ENCODE measurements at regions not wholly inside any gene's neighbourhood (a gene's known extent, or its start where the extent isn't known, plus 50 kb on each side); places are given as distances from the start of the nearest gene placed in this dataset.

DNA sequence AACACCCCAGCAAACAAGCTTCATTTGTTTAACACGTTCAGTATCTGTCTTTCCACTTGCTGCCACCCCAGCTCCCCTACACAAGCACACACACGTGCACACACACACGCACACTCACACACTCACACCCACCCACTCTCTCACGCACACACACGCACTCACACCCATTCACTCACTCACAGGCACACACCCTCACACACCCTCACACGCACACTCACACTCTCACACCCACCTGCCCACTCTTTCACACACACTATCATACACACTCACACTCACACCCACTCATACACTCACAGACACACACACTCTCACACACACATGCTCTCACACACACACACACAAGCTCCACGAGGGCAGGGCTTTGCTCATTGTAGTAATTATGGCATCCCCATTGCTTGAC is 378.8 kb upstream of the SULF2 start:
- H3K4me1 ChIP-seq (ENCODE audit: low read depth): no peaks in the 10 kb centered on the region
- H3K4me3 ChIP-seq: no peak overlapping the region
- H3K36me3 ChIP-seq (ENCODE audit: low read depth): no peaks in the 10 kb centered on the region
- intact Hi-C loops (cut with DNase I, micrococcal nuclease): no loop called here
- TF ChIP-seq, protein P1, sequence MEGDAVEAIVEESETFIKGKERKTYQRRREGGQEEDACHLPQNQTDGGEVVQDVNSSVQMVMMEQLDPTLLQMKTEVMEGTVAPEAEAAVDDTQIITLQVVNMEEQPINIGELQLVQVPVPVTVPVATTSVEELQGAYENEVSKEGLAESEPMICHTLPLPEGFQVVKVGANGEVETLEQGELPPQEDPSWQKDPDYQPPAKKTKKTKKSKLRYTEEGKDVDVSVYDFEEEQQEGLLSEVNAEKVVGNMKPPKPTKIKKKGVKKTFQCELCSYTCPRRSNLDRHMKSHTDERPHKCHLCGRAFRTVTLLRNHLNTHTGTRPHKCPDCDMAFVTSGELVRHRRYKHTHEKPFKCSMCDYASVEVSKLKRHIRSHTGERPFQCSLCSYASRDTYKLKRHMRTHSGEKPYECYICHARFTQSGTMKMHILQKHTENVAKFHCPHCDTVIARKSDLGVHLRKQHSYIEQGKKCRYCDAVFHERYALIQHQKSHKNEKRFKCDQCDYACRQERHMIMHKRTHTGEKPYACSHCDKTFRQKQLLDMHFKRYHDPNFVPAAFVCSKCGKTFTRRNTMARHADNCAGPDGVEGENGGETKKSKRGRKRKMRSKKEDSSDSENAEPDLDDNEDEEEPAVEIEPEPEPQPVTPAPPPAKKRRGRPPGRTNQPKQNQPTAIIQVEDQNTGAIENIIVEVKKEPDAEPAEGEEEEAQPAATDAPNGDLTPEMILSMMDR (IDR thresholded peaks at IDR 0.05): no peak
- no peaks in the 10 kb centered on the region for H3K9me3 ChIP-seq
- no peak for DNase-seq
- no peak for ATAC-seq

DNA sequence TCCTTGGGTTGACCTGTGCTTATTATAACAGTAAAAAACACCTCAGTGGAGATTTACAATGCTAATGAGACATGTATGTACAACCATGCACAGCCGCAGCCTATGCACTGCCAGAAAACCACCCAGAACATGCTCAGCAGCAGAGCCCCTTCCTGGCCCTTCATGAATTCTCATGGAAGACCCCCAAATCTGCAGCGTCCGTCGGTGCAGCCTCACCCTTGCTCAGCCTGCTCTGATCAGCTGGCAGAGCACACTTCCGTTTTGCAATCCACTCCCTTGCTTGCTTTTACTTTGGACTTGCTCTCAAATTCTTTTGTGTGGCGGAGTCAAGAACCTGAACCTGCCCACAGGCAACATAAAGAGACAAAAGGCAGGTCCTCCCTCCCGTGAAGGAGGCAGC is 378.2 kb upstream of the SULF2 start:
- DNase-seq: no peak
- TF ChIP-seq, protein P1 (IDR thresholded peaks at IDR 0.05): no peak
- H3K9me3 ChIP-seq: no peaks in the 10 kb centered on the region
- ATAC-seq: no peak
- intact Hi-C loops (cut with DNase I, micrococcal nuclease): no loop called here
- no peaks in the 10 kb centered on the region for H3K4me1 ChIP-seq (ENCODE audit: low read depth)
- H3K4me3 ChIP-seq: no peak overlapping the region
- H3K36me3 ChIP-seq (ENCODE audit: low read depth): no peaks in the 10 kb centered on the region

DNA sequence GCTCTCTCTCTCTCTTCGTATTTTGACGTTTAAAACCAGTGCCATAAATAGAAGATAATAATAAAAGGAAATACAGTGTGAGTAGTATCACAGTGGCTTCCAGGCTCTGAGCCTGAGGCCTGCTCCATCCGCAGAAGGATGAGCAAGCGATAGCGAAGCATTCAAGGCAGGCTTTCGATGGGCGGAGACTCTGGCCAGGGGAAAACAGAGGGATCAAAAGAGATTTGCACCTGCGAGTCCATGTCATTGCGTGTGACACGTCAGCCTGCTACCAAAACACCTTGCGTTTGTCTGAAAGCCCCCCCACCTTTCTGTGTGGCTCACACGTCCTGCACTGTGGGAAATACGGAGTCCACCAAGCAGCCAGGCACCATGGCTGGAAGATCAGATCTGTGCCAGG is 377.3 kb upstream of the SULF2 start:
- no peak overlapping the region for H3K4me3 ChIP-seq
- no peak for ATAC-seq
- DNase-seq: no peak
- intact Hi-C loops (cut with DNase I, micrococcal nuclease): no loop called here
- no peaks in the 10 kb centered on the region for H3K4me1 ChIP-seq (ENCODE audit: low read depth)
- TF ChIP-seq, protein P1 (IDR thresholded peaks at IDR 0.05): no peak
- H3K9me3 ChIP-seq: no peaks in the 10 kb centered on the region
- H3K36me3 ChIP-seq (ENCODE audit: low read depth): no peaks in the 10 kb centered on the region

DNA sequence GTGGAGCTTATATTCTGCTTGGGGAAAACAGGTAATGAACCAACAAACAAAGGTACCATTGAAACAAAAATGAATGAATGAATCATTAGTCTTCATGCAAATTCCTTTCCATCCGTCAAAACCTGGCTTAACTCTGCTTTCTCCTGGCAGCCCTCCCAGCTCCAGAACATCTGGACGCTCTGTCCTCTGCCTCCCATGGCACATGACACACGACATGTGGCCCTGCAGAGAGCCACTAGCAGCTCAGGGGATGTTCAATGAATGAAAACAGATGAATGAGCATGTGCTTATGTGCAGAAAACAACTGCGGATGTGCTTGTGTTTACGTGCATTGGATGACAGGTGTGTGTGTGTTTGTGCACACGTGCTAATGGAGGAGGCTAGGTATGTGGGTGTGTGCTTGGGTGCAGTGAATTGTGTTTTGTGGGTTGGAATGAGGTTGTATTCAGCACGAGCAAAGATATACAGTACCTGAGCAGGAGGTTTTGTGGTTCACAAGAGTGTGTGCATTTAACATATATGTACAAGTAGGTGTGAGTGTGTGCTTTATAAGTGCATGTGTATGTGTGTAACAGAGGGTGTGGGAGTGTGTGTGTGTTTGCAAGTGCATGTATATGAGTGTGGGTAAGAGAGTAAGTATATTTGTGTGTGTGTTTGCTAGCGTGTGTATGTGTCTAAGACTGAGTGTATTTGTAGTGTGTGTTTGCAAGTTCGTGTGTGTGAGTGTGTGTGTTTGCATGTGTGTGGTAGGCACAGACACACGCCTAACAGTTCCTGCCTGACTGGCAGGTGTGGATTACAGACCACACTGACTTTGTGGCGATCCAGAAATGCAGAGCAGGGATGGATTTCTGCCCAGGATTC is 374.1 kb upstream of the SULF2 start:
- no peak for ATAC-seq

DNA sequence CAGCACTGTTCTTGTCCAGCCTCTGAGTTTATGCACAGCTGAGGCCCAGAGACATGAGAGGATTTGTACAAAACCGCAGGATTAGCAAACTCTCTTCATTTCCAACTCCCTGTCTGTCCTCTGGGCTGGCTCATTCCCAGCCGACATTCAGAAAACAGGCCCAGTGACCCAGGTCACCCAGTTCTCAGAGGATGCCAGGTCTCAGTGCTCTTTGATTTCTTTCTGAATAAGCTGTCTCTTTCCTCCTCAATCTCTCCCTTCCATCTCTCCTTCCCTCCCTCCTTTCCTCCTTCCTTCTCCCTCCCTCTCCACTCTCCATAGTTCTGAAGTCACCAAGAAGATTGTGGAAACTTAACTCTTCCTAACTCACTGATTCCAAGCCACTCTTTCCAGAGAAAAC is 372.7 kb upstream of the SULF2 start:
- Histone ChIP-seq H3K9me3 (peaks cover 4% of the 10 kb centered on the region), H3K4me1 (ENCODE audit: low read depth) (no peaks in the 10 kb centered on the region)
- TF ChIP-seq, protein P1 (IDR thresholded peaks at IDR 0.05): no peak

More for the DNA sequence above, 374.1 kb upstream of the SULF2 start:
- Histone ChIP-seq H3K36me3 (ENCODE audit: low read depth) (no peaks in the 10 kb centered on the region), H3K4me3 (no peak overlapping the region), H3K4me1 (ENCODE audit: low read depth) (no peaks in the 10 kb centered on the region), H3K9me3 (peaks cover 4% of the 10 kb centered on the region)
- DNase-seq: no peak
- intact Hi-C loops (cut with DNase I, micrococcal nuclease): no loop called here
- TF ChIP-seq, protein P1 (IDR thresholded peaks at IDR 0.05): no peak

More for the DNA sequence above, 372.7 kb upstream of the SULF2 start:
- DNase-seq (no peak), ATAC-seq (no peak)
- Histone ChIP-seq H3K36me3 (ENCODE audit: low read depth) (no peaks in the 10 kb centered on the region), H3K4me3 (no peak overlapping the region)
- intact Hi-C loops (cut with DNase I, micrococcal nuclease): no loop called here
